Renal pelvis (tissue), 1 donor: ENCODE measurements at regions not wholly inside any gene's neighbourhood (a gene's known extent, or its start where the extent isn't known, plus 50 kb on each side); places are given as distances from the start of the nearest gene placed in this dataset.

Experiments
- DNase-seq: peaks from one replicate; pipeline ENCODE4 v3.0.0-alpha.2; 2013

GRCh38 chr7:114112806-114113205, 194.0 kb upstream of the PPP1R3A start:
- DNase-seq: no peak

GRCh38 chr7:114110666-114111065, 191.9 kb upstream of the PPP1R3A start:
- no peak for DNase-seq

- no peak for DNase-seq
Measured at GRCh38 chr7:114109721-114110120, 190.9 kb upstream of the PPP1R3A start.

- no peak for DNase-seq
Measured at GRCh38 chr7:114109304-114109703, 190.5 kb upstream of the PPP1R3A start.

- no peak for DNase-seq
Measured at GRCh38 chr7:114108510-114108909, 189.7 kb upstream of the PPP1R3A start.

- no peak for DNase-seq
Measured at GRCh38 chr7:114107522-114107921, 188.7 kb upstream of the PPP1R3A start.

- no peak for DNase-seq
Measured at GRCh38 chr7:114104035-114104434, 185.2 kb upstream of the PPP1R3A start.

- DNase-seq: no peak
Measured at GRCh38 chr7:114102996-114103395, 184.2 kb upstream of the PPP1R3A start.

GRCh38 chr7:114102131-114102530, 183.3 kb upstream of the PPP1R3A start:
- DNase-seq: no peak

- DNase-seq: no peak
Measured at GRCh38 chr7:114100810-114101209, 182.0 kb upstream of the PPP1R3A start.

GRCh38 chr7:114099337-114099736, 180.5 kb upstream of the PPP1R3A start:
- no peak for DNase-seq

- no peak for DNase-seq
Measured at GRCh38 chr7:114095885-114096284, 177.1 kb upstream of the PPP1R3A start.

GRCh38 chr7:114088470-114088940, 169.7 kb upstream of the PPP1R3A start:
- DNase-seq: no peak

GRCh38 chr7:114087653-114088469, 169.1 kb upstream of the PPP1R3A start:
- DNase-seq: peak; percentile 3

- peak; percentile 11 for DNase-seq
Measured at GRCh38 chr7:114086914-114087652, 168.3 kb upstream of the PPP1R3A start.

GRCh38 chr7:114086537-114086913, 167.7 kb upstream of the PPP1R3A start:
- DNase-seq: peak; percentile 5

- peak; percentile 56 for DNase-seq
Measured at GRCh38 chr7:114085592-114086501, 167.0 kb upstream of the PPP1R3A start.

- no peak for DNase-seq
Measured at GRCh38 chr7:114085313-114085591, 166.4 kb upstream of the PPP1R3A start.

GRCh38 chr7:114084472-114085312, 165.9 kb upstream of the PPP1R3A start:
- peak; percentile 27 for DNase-seq

- no peak for DNase-seq
Measured at GRCh38 chr7:114084002-114084471, 165.2 kb upstream of the PPP1R3A start.
